ENCODE measurements at regions not wholly inside any gene's neighbourhood (a gene's known extent, or its start where the extent isn't known, plus 50 kb on each side); places are given as distances from the start of the nearest gene placed in this dataset.

GRCh38 chr9:107064378-107064777 is 201.4 kb downstream of the ZNF462 start:
- no peak for DNase-seq (ENCODE audit: low read depth)
- Histone ChIP-seq H3K9ac (ENCODE audit: low read length) (no peak overlapping the region), H3K9me3 (ENCODE audit: control insufficient read depth, low read length) (no peaks in the 10 kb centered on the region), H3K4me3 (ENCODE audit: low read length) (no peak overlapping the region), H3K4me1 (ENCODE audit: control insufficient read depth, insufficient read depth, low read length) (no peaks in the 10 kb centered on the region), H3K36me3 (ENCODE audit: control insufficient read depth, insufficient read depth, low read length, severe bottlenecking) (no peaks in the 10 kb centered on the region), H3K27me3 (replicated peaks; ENCODE audit: control insufficient read depth, insufficient read depth, low read length) (no peaks in the 10 kb centered on the region)

DNA sequence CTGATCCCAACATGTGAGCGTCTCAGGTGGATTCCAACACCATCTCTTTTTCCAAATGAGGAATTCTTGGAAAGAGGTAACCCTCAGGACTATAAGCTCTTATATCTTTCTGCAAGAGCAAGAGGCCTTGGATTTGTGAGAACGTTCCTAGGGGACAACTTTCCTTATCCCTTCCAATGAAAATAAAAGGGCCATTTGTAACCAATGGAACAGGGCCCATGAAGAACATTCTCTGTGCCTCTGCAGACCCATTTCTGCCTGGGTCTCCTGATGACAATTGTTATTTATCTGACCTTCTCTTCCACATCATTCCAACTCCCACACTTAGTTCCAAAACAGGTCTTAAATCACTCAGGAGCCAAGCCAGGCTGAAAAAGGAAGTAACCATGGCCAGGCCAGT is 202.6 kb downstream of the ZNF462 start:
- H3K36me3 ChIP-seq (ENCODE audit: control insufficient read depth, insufficient read depth, low read length, severe bottlenecking), result no peaks in the 10 kb centered on the region
- no peaks in the 10 kb centered on the region for H3K27me3 ChIP-seq (replicated peaks; ENCODE audit: control insufficient read depth, insufficient read depth, low read length)
- DNase-seq (ENCODE audit: low read depth), result no peak
- no peaks in the 10 kb centered on the region for H3K9me3 ChIP-seq (ENCODE audit: control insufficient read depth, low read length)
- no peak overlapping the region for H3K4me3 ChIP-seq (ENCODE audit: low read length)
- H3K4me1 ChIP-seq (ENCODE audit: control insufficient read depth, insufficient read depth, low read length), result no peaks in the 10 kb centered on the region
- no peak overlapping the region for H3K9ac ChIP-seq (ENCODE audit: low read length)

GRCh38 chr9:107067739-107068416 is 204.9 kb downstream of the ZNF462 start:
- Histone ChIP-seq H3K36me3 (ENCODE audit: control insufficient read depth, insufficient read depth, low read length, severe bottlenecking) (no peaks in the 10 kb centered on the region), H3K9me3 (ENCODE audit: control insufficient read depth, low read length) (no peaks in the 10 kb centered on the region), H3K9ac (ENCODE audit: low read length) (no peak overlapping the region), H3K4me1 (ENCODE audit: control insufficient read depth, insufficient read depth, low read length) (no peaks in the 10 kb centered on the region), H3K27me3 (replicated peaks; ENCODE audit: control insufficient read depth, insufficient read depth, low read length) (no peaks in the 10 kb centered on the region), H3K4me3 (ENCODE audit: low read length) (no peak overlapping the region)
- no peak for DNase-seq (ENCODE audit: low read depth)

DNA sequence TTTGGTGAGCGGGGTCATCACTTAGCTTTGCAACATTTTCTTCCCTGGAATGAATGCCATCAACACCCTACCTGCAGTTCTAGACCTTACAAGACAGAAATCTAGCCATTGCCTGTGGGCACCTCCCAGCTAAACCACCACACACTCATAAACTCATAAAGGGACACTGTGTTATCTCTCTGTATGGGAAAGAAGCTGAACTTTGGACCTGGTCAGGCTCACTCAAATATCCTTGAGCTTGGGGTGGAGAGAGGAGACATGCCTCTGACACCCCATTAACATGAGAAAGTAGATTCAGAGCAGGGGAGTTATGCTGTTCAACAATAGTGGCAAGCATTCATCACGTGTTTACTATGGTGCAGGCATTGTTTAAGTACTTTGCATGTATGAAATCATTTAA is 205.6 kb downstream of the ZNF462 start:
- no peak overlapping the region for H3K9ac ChIP-seq (ENCODE audit: low read length)
- no peak for DNase-seq (ENCODE audit: low read depth)

GRCh38 chr9:107070586-107070985 is 207.6 kb downstream of the ZNF462 start:
- Histone ChIP-seq H3K4me1 (ENCODE audit: control insufficient read depth, insufficient read depth, low read length) (no peaks in the 10 kb centered on the region), H3K9me3 (ENCODE audit: control insufficient read depth, low read length) (no peaks in the 10 kb centered on the region), H3K36me3 (ENCODE audit: control insufficient read depth, insufficient read depth, low read length, severe bottlenecking) (no peaks in the 10 kb centered on the region), H3K9ac (ENCODE audit: low read length) (no peak overlapping the region), H3K4me3 (ENCODE audit: low read length) (no peak overlapping the region), H3K27me3 (replicated peaks; ENCODE audit: control insufficient read depth, insufficient read depth, low read length) (no peaks in the 10 kb centered on the region)
- DNase-seq (ENCODE audit: low read depth), result no peak

More for the DNA sequence above, 205.6 kb downstream of the ZNF462 start:
- Histone ChIP-seq H3K4me1 (ENCODE audit: control insufficient read depth, insufficient read depth, low read length) (no peaks in the 10 kb centered on the region), H3K36me3 (ENCODE audit: control insufficient read depth, insufficient read depth, low read length, severe bottlenecking) (no peaks in the 10 kb centered on the region), H3K9me3 (ENCODE audit: control insufficient read depth, low read length) (no peaks in the 10 kb centered on the region), H3K27me3 (replicated peaks; ENCODE audit: control insufficient read depth, insufficient read depth, low read length) (no peaks in the 10 kb centered on the region), H3K4me3 (ENCODE audit: low read length) (no peak overlapping the region)

DNA sequence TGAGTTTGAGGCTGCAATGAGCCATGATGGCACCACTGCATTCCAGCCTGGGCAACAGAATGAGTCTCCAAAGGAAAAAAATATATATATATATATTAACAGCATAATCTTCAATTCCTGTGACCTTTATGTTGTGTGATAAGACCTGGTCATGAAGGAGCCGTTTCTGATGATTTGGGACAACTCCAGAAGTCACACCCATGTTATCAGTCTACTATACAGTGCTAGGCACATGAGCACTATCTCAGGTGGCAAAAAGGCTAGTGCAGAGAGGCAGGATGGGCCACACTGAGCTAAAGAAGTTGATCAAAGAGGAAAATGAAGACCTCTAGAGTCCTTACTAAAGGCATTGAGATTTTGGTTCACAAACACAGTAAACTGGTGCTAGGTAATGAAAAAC is 205.0 kb upstream of the RAD23B start:
- DNase-seq (ENCODE audit: low read depth), result no peak
- Histone ChIP-seq H3K4me1 (ENCODE audit: control insufficient read depth, insufficient read depth, low read length) (no peaks in the 10 kb centered on the region), H3K36me3 (ENCODE audit: control insufficient read depth, insufficient read depth, low read length, severe bottlenecking) (no peaks in the 10 kb centered on the region), H3K9me3 (ENCODE audit: control insufficient read depth, low read length) (no peaks in the 10 kb centered on the region), H3K4me3 (ENCODE audit: low read length) (no peak overlapping the region), H3K9ac (ENCODE audit: low read length) (no peak overlapping the region), H3K27me3 (replicated peaks; ENCODE audit: control insufficient read depth, insufficient read depth, low read length) (peaks cover 16% of the 10 kb centered on the region)

- Histone ChIP-seq H3K4me1 (ENCODE audit: control insufficient read depth, insufficient read depth, low read length) (no peaks in the 10 kb centered on the region), H3K4me3 (ENCODE audit: low read length) (no peak overlapping the region), H3K27me3 (replicated peaks; ENCODE audit: control insufficient read depth, insufficient read depth, low read length) (peaks cover 16% of the 10 kb centered on the region), H3K9ac (ENCODE audit: low read length) (no peak overlapping the region), H3K9me3 (ENCODE audit: control insufficient read depth, low read length) (no peaks in the 10 kb centered on the region), H3K36me3 (ENCODE audit: control insufficient read depth, insufficient read depth, low read length, severe bottlenecking) (no peaks in the 10 kb centered on the region)
- no peak for DNase-seq (ENCODE audit: low read depth)
Observed at GRCh38 chr9:107079589-107079988, 203.5 kb upstream of the RAD23B start.

DNA sequence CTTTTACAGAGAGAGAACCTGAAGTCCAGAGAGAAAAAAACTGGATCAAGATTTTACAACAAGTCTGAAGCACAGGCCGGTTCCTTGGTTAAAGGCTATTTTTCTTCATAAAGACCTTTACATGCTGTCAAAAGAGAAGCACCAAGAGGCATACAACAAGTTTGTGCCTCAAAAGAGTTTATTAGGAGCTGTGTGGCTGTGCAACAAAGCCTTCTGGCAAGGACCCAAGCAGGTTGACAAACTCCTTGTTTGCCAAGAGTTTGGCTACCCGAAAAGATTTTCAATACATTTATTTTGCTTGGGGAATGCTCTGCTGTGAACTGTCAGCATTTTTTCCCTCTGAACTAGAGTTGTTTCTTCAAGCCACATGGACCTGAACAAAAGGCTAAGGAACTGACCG is 202.9 kb upstream of the RAD23B start:
- Histone ChIP-seq H3K27me3 (replicated peaks; ENCODE audit: control insufficient read depth, insufficient read depth, low read length) (peaks cover 16% of the 10 kb centered on the region), H3K4me1 (ENCODE audit: control insufficient read depth, insufficient read depth, low read length) (no peaks in the 10 kb centered on the region), H3K4me3 (ENCODE audit: low read length) (no peak overlapping the region), H3K36me3 (ENCODE audit: control insufficient read depth, insufficient read depth, low read length, severe bottlenecking) (no peaks in the 10 kb centered on the region), H3K9ac (ENCODE audit: low read length) (no peak overlapping the region), H3K9me3 (ENCODE audit: control insufficient read depth, low read length) (no peaks in the 10 kb centered on the region)
- no peak for DNase-seq (ENCODE audit: low read depth)

DNA sequence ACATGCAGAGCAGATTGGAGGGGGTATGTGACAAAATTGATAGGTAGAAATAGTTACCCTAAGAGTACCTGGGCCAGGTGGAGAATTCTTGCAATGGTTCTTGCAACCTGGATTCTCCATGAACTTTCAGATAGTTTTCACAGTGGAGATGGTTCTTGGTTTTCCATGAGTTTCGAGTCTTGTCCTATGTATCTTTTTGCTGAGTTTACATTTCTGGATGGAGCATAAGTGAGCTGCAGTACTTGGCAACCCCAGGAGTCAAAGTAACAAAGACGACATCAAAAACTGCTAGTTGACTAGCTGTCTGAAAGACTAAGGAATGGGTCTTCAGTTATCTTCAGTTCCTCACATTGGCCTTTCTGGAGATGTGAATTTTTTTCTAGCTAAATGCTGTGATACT is 196.6 kb upstream of the RAD23B start:
- no peak for DNase-seq (ENCODE audit: low read depth)
- H3K27me3 ChIP-seq (replicated peaks; ENCODE audit: control insufficient read depth, insufficient read depth, low read length), result peaks cover 19% of the 10 kb centered on the region
- no peak overlapping the region for H3K9ac ChIP-seq (ENCODE audit: low read length)
- no peaks in the 10 kb centered on the region for H3K36me3 ChIP-seq (ENCODE audit: control insufficient read depth, insufficient read depth, low read length, severe bottlenecking)
- peaks cover 19% of the 10 kb centered on the region for H3K9me3 ChIP-seq (ENCODE audit: control insufficient read depth, low read length)
- H3K4me1 ChIP-seq (ENCODE audit: control insufficient read depth, insufficient read depth, low read length), result no peaks in the 10 kb centered on the region
- H3K4me3 ChIP-seq (ENCODE audit: low read length), result no peak overlapping the region

DNA sequence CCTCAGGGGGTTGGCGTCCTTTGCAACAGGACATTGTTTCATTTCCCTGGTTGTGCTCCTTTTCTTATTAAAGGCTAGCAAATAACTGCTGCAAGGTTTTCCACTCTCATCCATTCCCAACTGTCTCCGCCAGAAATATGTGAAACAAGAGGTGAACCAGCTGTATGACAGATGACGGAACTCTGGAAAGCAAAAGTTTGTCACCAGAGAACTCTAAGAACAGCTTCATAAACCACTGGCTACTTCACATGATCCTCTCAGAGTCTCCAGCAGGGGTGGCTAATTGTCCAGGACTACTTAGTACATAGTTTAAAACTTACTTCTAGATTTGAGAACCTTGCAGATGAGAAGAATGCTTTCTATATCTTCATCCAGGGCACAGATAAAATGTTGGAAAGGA is 195.9 kb upstream of the RAD23B start:
- DNase-seq (ENCODE audit: low read depth), result no peak
- Histone ChIP-seq H3K9ac (ENCODE audit: low read length) (no peak overlapping the region), H3K4me3 (ENCODE audit: low read length) (no peak overlapping the region), H3K9me3 (ENCODE audit: control insufficient read depth, low read length) (peaks cover 19% of the 10 kb centered on the region), H3K36me3 (ENCODE audit: control insufficient read depth, insufficient read depth, low read length, severe bottlenecking) (no peaks in the 10 kb centered on the region), H3K27me3 (replicated peaks; ENCODE audit: control insufficient read depth, insufficient read depth, low read length) (peaks cover 18% of the 10 kb centered on the region), H3K4me1 (ENCODE audit: control insufficient read depth, insufficient read depth, low read length) (no peaks in the 10 kb centered on the region)

- peaks cover 18% of the 10 kb centered on the region for H3K27me3 ChIP-seq (replicated peaks; ENCODE audit: control insufficient read depth, insufficient read depth, low read length)
- no peak for DNase-seq (ENCODE audit: low read depth)
- no peak overlapping the region for H3K4me3 ChIP-seq (ENCODE audit: low read length)
- no peaks in the 10 kb centered on the region for H3K36me3 ChIP-seq (ENCODE audit: control insufficient read depth, insufficient read depth, low read length, severe bottlenecking)
- H3K9ac ChIP-seq (ENCODE audit: low read length), result no peak overlapping the region
- H3K4me1 ChIP-seq (ENCODE audit: control insufficient read depth, insufficient read depth, low read length), result no peaks in the 10 kb centered on the region
- peaks cover 22% of the 10 kb centered on the region for H3K9me3 ChIP-seq (ENCODE audit: control insufficient read depth, low read length)
Observed at GRCh38 chr9:107090218-107090617, 192.9 kb upstream of the RAD23B start.
